ENCODE measurements at regions not wholly inside any gene's neighbourhood (a gene's known extent, or its start where the extent isn't known, plus 50 kb on each side); places are given as distances from the start of the nearest gene placed in this dataset.

- Mint-ChIP-seq H3K36me3 (ENCODE audit: insufficient read depth) (no peaks in the 10 kb centered on the region), H3K9me3 (no peaks in the 10 kb centered on the region), H3K27me3 (ENCODE audit: low read depth) (peaks cover 26% of the 10 kb centered on the region), H3K4me3 (no peak overlapping the region), H3K4me1 (ENCODE audit: low read depth) (no peaks in the 10 kb centered on the region)
- ATAC-seq (no peak), DNase-seq (no peak)
Observed at GRCh38 chr15:60184579-60184978, 180.5 kb downstream of the FOXB1 start.

GRCh38 chr15:60191016-60191415, 186.9 kb downstream of the FOXB1 start:
- ATAC-seq (no peak), DNase-seq (no peak)
- peaks cover 34% of the 10 kb centered on the region for H3K27me3 Mint-ChIP-seq (ENCODE audit: low read depth)
- no peaks in the 10 kb centered on the region for H3K9me3 Mint-ChIP-seq
- no peaks in the 10 kb centered on the region for H3K36me3 Mint-ChIP-seq (ENCODE audit: insufficient read depth)
- H3K4me3 Mint-ChIP-seq = no peak overlapping the region
- no peaks in the 10 kb centered on the region for H3K4me1 Mint-ChIP-seq (ENCODE audit: low read depth)

- peaks cover 31% of the 10 kb centered on the region for H3K27me3 Mint-ChIP-seq (ENCODE audit: low read depth)
- H3K4me3 Mint-ChIP-seq = no peak overlapping the region
- H3K9me3 Mint-ChIP-seq = no peaks in the 10 kb centered on the region
- ATAC-seq (no peak), DNase-seq (no peak)
- H3K36me3 Mint-ChIP-seq (ENCODE audit: insufficient read depth) = no peaks in the 10 kb centered on the region
- no peaks in the 10 kb centered on the region for H3K4me1 Mint-ChIP-seq (ENCODE audit: low read depth)
Observed at GRCh38 chr15:60191821-60192220, 187.7 kb downstream of the FOXB1 start.

GRCh38 chr15:60195611-60196010, 191.5 kb downstream of the FOXB1 start:
- Mint-ChIP-seq H3K4me3 (no peak overlapping the region), H3K27me3 (ENCODE audit: low read depth) (peaks cover 36% of the 10 kb centered on the region)

GRCh38 chr15:60204131-60204885, 193.5 kb downstream of the ANXA2 start:
- no peak for DNase-seq
- Mint-ChIP-seq H3K4me1 (ENCODE audit: low read depth) (no peaks in the 10 kb centered on the region), H3K4me3 (no peak overlapping the region), H3K9me3 (no peaks in the 10 kb centered on the region), H3K27me3 (ENCODE audit: low read depth) (peaks cover 40% of the 10 kb centered on the region), H3K36me3 (ENCODE audit: insufficient read depth) (no peaks in the 10 kb centered on the region)
- ATAC-seq = no peak

More at GRCh38 chr15:60195611-60196010, 191.5 kb downstream of the FOXB1 start:
- no peaks in the 10 kb centered on the region for H3K4me1 Mint-ChIP-seq (ENCODE audit: low read depth)
- DNase-seq (no peak), ATAC-seq (no peak)
- H3K9me3 Mint-ChIP-seq = no peaks in the 10 kb centered on the region
- no peaks in the 10 kb centered on the region for H3K36me3 Mint-ChIP-seq (ENCODE audit: insufficient read depth)

GRCh38 chr15:60208709-60209108, 189.1 kb downstream of the ANXA2 start:
- Mint-ChIP-seq H3K4me1 (ENCODE audit: low read depth) (no peaks in the 10 kb centered on the region), H3K4me3 (no peak overlapping the region), H3K27me3 (ENCODE audit: low read depth) (peaks cover 25% of the 10 kb centered on the region), H3K9me3 (no peaks in the 10 kb centered on the region), H3K36me3 (ENCODE audit: insufficient read depth) (no peaks in the 10 kb centered on the region)
- ATAC-seq (no peak), DNase-seq (no peak)

- Mint-ChIP-seq H3K4me3 (no peak overlapping the region), H3K4me1 (ENCODE audit: low read depth) (no peaks in the 10 kb centered on the region), H3K27me3 (ENCODE audit: low read depth) (peaks cover 15% of the 10 kb centered on the region), H3K9me3 (no peaks in the 10 kb centered on the region), H3K36me3 (ENCODE audit: insufficient read depth) (no peaks in the 10 kb centered on the region)
- ATAC-seq (no peak), DNase-seq (no peak)
Observed at GRCh38 chr15:60212536-60212935, 185.2 kb downstream of the ANXA2 start.

- ATAC-seq = no peak
- Mint-ChIP-seq H3K27me3 (ENCODE audit: low read depth) (peaks cover 15% of the 10 kb centered on the region), H3K36me3 (ENCODE audit: insufficient read depth) (no peaks in the 10 kb centered on the region), H3K4me1 (ENCODE audit: low read depth) (no peaks in the 10 kb centered on the region), H3K4me3 (no peak overlapping the region), H3K9me3 (no peaks in the 10 kb centered on the region)
- no peak for DNase-seq
Observed at GRCh38 chr15:60213377-60214000, 184.3 kb downstream of the ANXA2 start.

- DNase-seq (no peak), ATAC-seq (no peak)
- H3K27me3 Mint-ChIP-seq (ENCODE audit: low read depth) = peaks cover 15% of the 10 kb centered on the region
- H3K36me3 Mint-ChIP-seq (ENCODE audit: insufficient read depth) = no peaks in the 10 kb centered on the region
- no peaks in the 10 kb centered on the region for H3K9me3 Mint-ChIP-seq
- no peaks in the 10 kb centered on the region for H3K4me1 Mint-ChIP-seq (ENCODE audit: low read depth)
- H3K4me3 Mint-ChIP-seq = no peak overlapping the region
Observed at GRCh38 chr15:60214201-60214600, 183.6 kb downstream of the ANXA2 start.

- no peaks in the 10 kb centered on the region for H3K36me3 Mint-ChIP-seq (ENCODE audit: insufficient read depth)
- H3K4me1 Mint-ChIP-seq (ENCODE audit: low read depth) = no peaks in the 10 kb centered on the region
- H3K27me3 Mint-ChIP-seq (ENCODE audit: low read depth) = peaks cover 15% of the 10 kb centered on the region
- DNase-seq = no peak
- ATAC-seq = no peak
- no peaks in the 10 kb centered on the region for H3K9me3 Mint-ChIP-seq
- no peak overlapping the region for H3K4me3 Mint-ChIP-seq
Observed at GRCh38 chr15:60215225-60215963, 182.4 kb downstream of the ANXA2 start.

- no peaks in the 10 kb centered on the region for H3K9me3 Mint-ChIP-seq
- H3K4me1 Mint-ChIP-seq (ENCODE audit: low read depth) = no peaks in the 10 kb centered on the region
- no peak overlapping the region for H3K4me3 Mint-ChIP-seq
- ATAC-seq (no peak), DNase-seq (no peak)
- H3K36me3 Mint-ChIP-seq (ENCODE audit: insufficient read depth) = no peaks in the 10 kb centered on the region
- H3K27me3 Mint-ChIP-seq (ENCODE audit: low read depth) = peaks cover 15% of the 10 kb centered on the region
Observed at GRCh38 chr15:60217161-60217560, 180.6 kb downstream of the ANXA2 start.

GRCh38 chr15:60218256-60218655, 179.5 kb downstream of the ANXA2 start:
- no peaks in the 10 kb centered on the region for H3K9me3 Mint-ChIP-seq
- no peaks in the 10 kb centered on the region for H3K4me1 Mint-ChIP-seq (ENCODE audit: low read depth)
- H3K4me3 Mint-ChIP-seq = no peak overlapping the region
- ATAC-seq (no peak), DNase-seq (no peak)
- no peaks in the 10 kb centered on the region for H3K36me3 Mint-ChIP-seq (ENCODE audit: insufficient read depth)
- H3K27me3 Mint-ChIP-seq (ENCODE audit: low read depth) = peaks cover 6% of the 10 kb centered on the region

GRCh38 chr15:60219866-60220265, 177.9 kb downstream of the ANXA2 start:
- Mint-ChIP-seq H3K27me3 (ENCODE audit: low read depth) (peaks cover 3% of the 10 kb centered on the region), H3K36me3 (ENCODE audit: insufficient read depth) (no peaks in the 10 kb centered on the region), H3K4me3 (no peak overlapping the region), H3K4me1 (ENCODE audit: low read depth) (no peaks in the 10 kb centered on the region), H3K9me3 (no peaks in the 10 kb centered on the region)
- no peak for ATAC-seq
- DNase-seq = no peak

GRCh38 chr15:60221356-60221755, 176.4 kb downstream of the ANXA2 start:
- no peak for ATAC-seq
- Mint-ChIP-seq H3K4me1 (ENCODE audit: low read depth) (no peaks in the 10 kb centered on the region), H3K9me3 (no peaks in the 10 kb centered on the region), H3K4me3 (no peak overlapping the region), H3K36me3 (ENCODE audit: insufficient read depth) (no peaks in the 10 kb centered on the region), H3K27me3 (ENCODE audit: low read depth) (peaks cover 3% of the 10 kb centered on the region)
- DNase-seq = no peak

- DNase-seq (no peak), ATAC-seq (no peak)
- H3K4me3 Mint-ChIP-seq = no peak overlapping the region
- no peaks in the 10 kb centered on the region for H3K9me3 Mint-ChIP-seq
- no peaks in the 10 kb centered on the region for H3K36me3 Mint-ChIP-seq (ENCODE audit: insufficient read depth)
- peaks cover 4% of the 10 kb centered on the region for H3K27me3 Mint-ChIP-seq (ENCODE audit: low read depth)
- no peaks in the 10 kb centered on the region for H3K4me1 Mint-ChIP-seq (ENCODE audit: low read depth)
Observed at GRCh38 chr15:60222404-60222803, 175.4 kb downstream of the ANXA2 start.

Data from activated T-cell treated with anti-CD3 and anti-CD28 coated beads, Interleukin-2, amount 50 U/mL, for 4 hours (primary cell).